HTR-8/SVneo (cell line): ENCODE measurements at regions not wholly inside any gene's neighbourhood (a gene's known extent, or its start where the extent isn't known, plus 50 kb on each side); places are given as distances from the start of the nearest gene placed in this dataset.
"Not testable (repeated sequence)": the region's sequence is repeated elsewhere in the genome, so short reads cannot be mapped to it uniquely, and the experiment has no call there.

ENCODE experiments used
- DNase-seq: peaks from one replicate; pipeline ENCODE4 v3.0.0; 2011; ENCODE audit warnings: low spot score, mixed read lengths; ENCODE audit not compliant: insufficient read length
- FAIRE-seq: peaks from 2 replicates; lab custom pipeline; 2011; peaks lifted over from hg19 to GRCh38; lab: Jason Lieb, UNC

GRCh38 chr4:30979402-30979801 is 259.2 kb downstream of the PCDH7 start:
- DNase-seq: no peak
- no peak for FAIRE-seq

- FAIRE-seq (no peak), DNase-seq (no peak)
Measured at GRCh38 chr4:30989508-30989907, 269.3 kb downstream of the PCDH7 start.

GRCh38 chr4:30996841-30997240 is 276.7 kb downstream of the PCDH7 start:
- no peak for DNase-seq
- FAIRE-seq: no peak

GRCh38 chr4:31005037-31005436 is 284.9 kb downstream of the PCDH7 start:
- FAIRE-seq (no peak), DNase-seq (no peak)

GRCh38 chr4:31007858-31008257 is 287.7 kb downstream of the PCDH7 start:
- DNase-seq (no peak), FAIRE-seq (no peak)

GRCh38 chr4:31009926-31010325 is 289.8 kb downstream of the PCDH7 start:
- FAIRE-seq: no peak
- DNase-seq: no peak

- DNase-seq (no peak), FAIRE-seq (no peak)
Measured at GRCh38 chr4:31015123-31015522, 295.0 kb downstream of the PCDH7 start.

- FAIRE-seq (peak; percentile 16), DNase-seq (no peak)
Measured at GRCh38 chr4:31016322-31017061, 296.3 kb downstream of the PCDH7 start.

GRCh38 chr4:31020363-31020762 is 300.2 kb downstream of the PCDH7 start:
- FAIRE-seq (no peak), DNase-seq (no peak)

- DNase-seq: no peak
- FAIRE-seq: no peak
Measured at GRCh38 chr4:31021008-31021407, 300.8 kb downstream of the PCDH7 start.

- FAIRE-seq: no peak
- DNase-seq: no peak
Measured at GRCh38 chr4:31022702-31023101, 302.5 kb downstream of the PCDH7 start.

- DNase-seq (no peak), FAIRE-seq (no peak)
Measured at GRCh38 chr4:31023109-31023508, 302.9 kb downstream of the PCDH7 start.

GRCh38 chr4:31023742-31024141 is 303.6 kb downstream of the PCDH7 start:
- FAIRE-seq: no peak
- no peak for DNase-seq

GRCh38 chr4:31024781-31025180 is 304.6 kb downstream of the PCDH7 start:
- FAIRE-seq, DNase-seq: not testable (repeated sequence)

GRCh38 chr4:31026256-31026655 is 306.1 kb downstream of the PCDH7 start:
- no peak for FAIRE-seq
- DNase-seq: no peak

- FAIRE-seq (no peak), DNase-seq (no peak)
Measured at GRCh38 chr4:31034550-31034949, 314.4 kb downstream of the PCDH7 start.

GRCh38 chr4:31035761-31036160 is 315.6 kb downstream of the PCDH7 start:
- no peak for FAIRE-seq

GRCh38 chr4:31037703-31038102 is 317.5 kb downstream of the PCDH7 start:
- no peak for DNase-seq
- no peak for FAIRE-seq

More at GRCh38 chr4:31035761-31036160, 315.6 kb downstream of the PCDH7 start:
- DNase-seq: no peak

GRCh38 chr4:31039382-31039781 is 319.2 kb downstream of the PCDH7 start:
- DNase-seq (no peak), FAIRE-seq (no peak)

- DNase-seq (no peak), FAIRE-seq (no peak)
Measured at GRCh38 chr4:31040106-31040505, 319.9 kb downstream of the PCDH7 start.

- DNase-seq (no peak), FAIRE-seq (no peak)
Measured at GRCh38 chr4:31041385-31041784, 321.2 kb downstream of the PCDH7 start.

- no peak for FAIRE-seq
- no peak for DNase-seq
Measured at GRCh38 chr4:31041853-31042252, 321.7 kb downstream of the PCDH7 start.
